ENCODE measurements at regions not wholly inside any gene's neighbourhood (a gene's known extent, or its start where the extent isn't known, plus 50 kb on each side); places are given as distances from the start of the nearest gene placed in this dataset.

DNA sequence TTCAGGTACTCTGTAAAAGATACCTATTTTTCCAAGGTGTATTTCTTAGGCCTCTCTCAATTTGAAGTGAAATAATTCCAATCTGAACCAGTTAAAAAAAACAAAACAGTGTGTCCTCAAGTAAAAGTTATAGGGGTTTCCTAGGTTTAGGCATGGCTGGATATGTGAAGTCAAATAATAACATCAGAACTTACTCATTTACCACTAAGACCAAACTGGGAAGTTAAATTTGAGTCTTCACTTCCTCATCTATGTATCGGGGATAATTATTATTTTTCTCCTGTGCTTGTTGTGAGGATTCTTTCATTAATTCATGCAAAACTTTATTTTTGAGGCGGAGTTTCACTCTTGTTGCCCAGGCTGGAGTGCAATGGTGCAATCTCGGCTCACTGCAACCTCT is 86.2 kb upstream of the PTPRK start:
- H3K36me3 ChIP-seq (ENCODE audit: control insufficient read depth in 2 of 3, insufficient read depth in 3 of 3, low read length in 3 of 3), result no peaks in the 10 kb centered on the region
- no peak overlapping the region for H3K4me3 ChIP-seq (ENCODE audit: low read length in 3 of 3)
- no peak overlapping the region for H3K27ac ChIP-seq (ENCODE audit: low read depth in 2 of 2, low read length in 2 of 2)
- FAIRE-seq (no peak), DNase-seq (no peak)
- H3K27me3 ChIP-seq (ENCODE audit: control insufficient read depth, insufficient read depth, low read length), result no peaks in the 10 kb centered on the region
- no peaks in the 10 kb centered on the region for H3K9me3 ChIP-seq (ENCODE audit: control insufficient read depth in 2 of 3, insufficient read depth in 1 of 3, low read length in 3 of 3)
- H3K9ac ChIP-seq (ENCODE audit: low read length in 3 of 3), result no peak overlapping the region
- TF ChIP-seq, protein P1, sequence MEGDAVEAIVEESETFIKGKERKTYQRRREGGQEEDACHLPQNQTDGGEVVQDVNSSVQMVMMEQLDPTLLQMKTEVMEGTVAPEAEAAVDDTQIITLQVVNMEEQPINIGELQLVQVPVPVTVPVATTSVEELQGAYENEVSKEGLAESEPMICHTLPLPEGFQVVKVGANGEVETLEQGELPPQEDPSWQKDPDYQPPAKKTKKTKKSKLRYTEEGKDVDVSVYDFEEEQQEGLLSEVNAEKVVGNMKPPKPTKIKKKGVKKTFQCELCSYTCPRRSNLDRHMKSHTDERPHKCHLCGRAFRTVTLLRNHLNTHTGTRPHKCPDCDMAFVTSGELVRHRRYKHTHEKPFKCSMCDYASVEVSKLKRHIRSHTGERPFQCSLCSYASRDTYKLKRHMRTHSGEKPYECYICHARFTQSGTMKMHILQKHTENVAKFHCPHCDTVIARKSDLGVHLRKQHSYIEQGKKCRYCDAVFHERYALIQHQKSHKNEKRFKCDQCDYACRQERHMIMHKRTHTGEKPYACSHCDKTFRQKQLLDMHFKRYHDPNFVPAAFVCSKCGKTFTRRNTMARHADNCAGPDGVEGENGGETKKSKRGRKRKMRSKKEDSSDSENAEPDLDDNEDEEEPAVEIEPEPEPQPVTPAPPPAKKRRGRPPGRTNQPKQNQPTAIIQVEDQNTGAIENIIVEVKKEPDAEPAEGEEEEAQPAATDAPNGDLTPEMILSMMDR (IDR thresholded peaks at IDR 0.05; ENCODE audit: borderline replicate concordance, extremely low read depth, insufficient read depth), result no peak
- intact Hi-C loops (cut with DNase I), result no loop called here
- no peaks in the 10 kb centered on the region for H3K4me1 ChIP-seq (ENCODE audit: control insufficient read depth in 2 of 3, insufficient read depth in 2 of 3, low read depth in 1 of 3, low read length in 3 of 3)

DNA sequence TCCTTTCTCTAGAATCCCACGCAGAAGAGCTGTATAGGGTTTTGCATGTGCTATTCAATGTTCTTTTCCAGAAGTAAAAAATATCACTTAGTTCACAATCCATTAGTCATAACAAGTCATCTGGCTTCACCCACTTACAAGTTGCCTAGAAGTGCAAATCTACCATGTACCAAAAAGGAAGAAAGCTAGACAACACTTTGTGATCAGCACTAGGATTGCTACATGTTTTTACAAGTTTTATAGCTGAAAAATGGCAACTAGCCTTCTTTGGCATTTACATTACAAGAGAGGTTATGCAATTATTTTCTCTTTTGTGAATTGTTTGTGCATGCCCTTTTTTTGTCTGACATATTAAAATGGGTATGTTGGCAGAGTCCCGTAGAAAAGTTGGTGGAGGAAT is 85.6 kb upstream of the PTPRK start:
- Histone ChIP-seq H3K9ac (ENCODE audit: low read length in 3 of 3) (no peak overlapping the region), H3K27ac (ENCODE audit: low read depth in 2 of 2, low read length in 2 of 2) (no peak overlapping the region), H3K4me1 (ENCODE audit: control insufficient read depth in 2 of 3, insufficient read depth in 2 of 3, low read depth in 1 of 3, low read length in 3 of 3) (no peaks in the 10 kb centered on the region), H3K36me3 (ENCODE audit: control insufficient read depth in 2 of 3, insufficient read depth in 3 of 3, low read length in 3 of 3) (no peaks in the 10 kb centered on the region), H3K27me3 (ENCODE audit: control insufficient read depth, insufficient read depth, low read length) (no peaks in the 10 kb centered on the region), H3K4me3 (ENCODE audit: low read length in 3 of 3) (no peak overlapping the region), H3K9me3 (ENCODE audit: control insufficient read depth in 2 of 3, insufficient read depth in 1 of 3, low read length in 3 of 3) (no peaks in the 10 kb centered on the region)
- FAIRE-seq (no peak), DNase-seq (no peak)
- intact Hi-C loops (cut with DNase I), result no loop called here
- TF ChIP-seq, protein P1 (IDR thresholded peaks at IDR 0.05; ENCODE audit: borderline replicate concordance, extremely low read depth, insufficient read depth), result no peak

DNA sequence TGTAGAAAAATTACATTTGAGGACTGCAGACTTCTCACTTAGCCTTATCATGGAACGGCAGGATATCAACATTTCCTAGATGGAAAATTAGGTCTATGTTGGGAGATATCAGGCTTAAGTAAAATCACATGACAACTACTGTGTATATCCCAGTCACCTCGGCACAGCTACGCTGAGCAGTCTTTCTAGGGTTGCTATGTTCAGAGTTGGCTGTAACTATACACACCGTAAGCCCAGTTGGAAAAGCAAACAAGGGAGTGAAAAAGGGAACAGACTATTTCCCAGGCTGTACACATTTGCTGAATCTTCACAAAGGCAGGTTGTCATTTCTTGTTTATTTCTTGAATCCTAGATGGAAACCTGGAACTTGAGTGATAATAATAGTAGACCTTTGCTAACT is 80.7 kb upstream of the PTPRK start:
- Histone ChIP-seq H3K36me3 (ENCODE audit: control insufficient read depth in 2 of 3, insufficient read depth in 3 of 3, low read length in 3 of 3) (no peaks in the 10 kb centered on the region), H3K4me3 (ENCODE audit: low read length in 3 of 3) (no peak overlapping the region), H3K4me1 (ENCODE audit: control insufficient read depth in 2 of 3, insufficient read depth in 2 of 3, low read depth in 1 of 3, low read length in 3 of 3) (no peaks in the 10 kb centered on the region), H3K9ac (ENCODE audit: low read length in 3 of 3) (no peak overlapping the region), H3K27me3 (ENCODE audit: control insufficient read depth, insufficient read depth, low read length) (no peaks in the 10 kb centered on the region), H3K27ac (ENCODE audit: low read depth in 2 of 2, low read length in 2 of 2) (no peak overlapping the region), H3K9me3 (ENCODE audit: control insufficient read depth in 2 of 3, insufficient read depth in 1 of 3, low read length in 3 of 3) (no peaks in the 10 kb centered on the region)
- DNase-seq (peak in 1 of 5 donors; percentile 9), FAIRE-seq (no peak)
- intact Hi-C loops (cut with DNase I), result no loop called here
- TF ChIP-seq, protein P1 (IDR thresholded peaks at IDR 0.05; ENCODE audit: borderline replicate concordance, extremely low read depth, insufficient read depth), result no peak

DNA sequence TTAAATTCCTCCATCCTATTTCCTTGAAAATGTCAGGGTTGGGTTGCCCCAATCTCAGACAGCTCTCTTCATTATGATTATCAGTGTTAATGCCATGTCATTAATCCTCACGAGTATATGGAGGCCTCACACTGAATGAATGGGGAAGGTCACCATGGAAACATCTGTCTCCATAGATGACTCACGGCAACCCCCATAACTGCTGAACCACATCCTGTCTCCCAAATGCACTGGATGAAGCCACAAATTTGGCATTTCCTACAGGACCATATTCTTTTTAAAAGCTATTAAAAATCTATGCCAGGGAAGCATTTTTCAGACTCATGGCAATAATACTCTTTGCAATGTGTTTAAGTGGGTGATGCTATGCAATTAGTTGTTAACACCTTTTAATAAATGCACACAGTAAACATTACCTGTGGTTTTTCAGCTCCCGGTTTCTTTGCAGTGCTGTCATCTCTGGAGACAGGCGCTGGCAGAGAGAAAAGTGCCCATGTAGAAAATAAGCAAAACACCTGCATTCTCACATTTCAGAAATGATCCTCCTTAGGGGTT is 80.1 kb upstream of the PTPRK start:
- intact Hi-C loops (cut with DNase I), result no loop called here
- Histone ChIP-seq H3K9ac (ENCODE audit: low read length in 3 of 3) (no peak overlapping the region), H3K36me3 (ENCODE audit: control insufficient read depth in 2 of 3, insufficient read depth in 3 of 3, low read length in 3 of 3) (no peaks in the 10 kb centered on the region), H3K4me3 (ENCODE audit: low read length in 3 of 3) (no peak overlapping the region), H3K27me3 (ENCODE audit: control insufficient read depth, insufficient read depth, low read length) (no peaks in the 10 kb centered on the region), H3K27ac (ENCODE audit: low read depth in 2 of 2, low read length in 2 of 2) (no peak overlapping the region), H3K9me3 (ENCODE audit: control insufficient read depth in 2 of 3, insufficient read depth in 1 of 3, low read length in 3 of 3) (no peaks in the 10 kb centered on the region), H3K4me1 (ENCODE audit: control insufficient read depth in 2 of 3, insufficient read depth in 2 of 3, low read depth in 1 of 3, low read length in 3 of 3) (no peaks in the 10 kb centered on the region)
- TF ChIP-seq, protein P1 (IDR thresholded peaks at IDR 0.05; ENCODE audit: borderline replicate concordance, extremely low read depth, insufficient read depth), result no peak
- peak in 2 of 5 donors; percentile 1 to 37 for DNase-seq
- FAIRE-seq, result no peak

Data from kidney (tissue), 13 donors.